Hematopoietic multipotent progenitor cell (in vitro differentiated cells): ENCODE measurements at regions not wholly inside any gene's neighbourhood (a gene's known extent, or its start where the extent isn't known, plus 50 kb on each side); places are given as distances from the start of the nearest gene placed in this dataset.
A peak's percentile ranks its signal among the peaks of the same experiment; 100 is the strongest.

ENCODE experiments used
- DNase-seq, 3 donors: peaks; one replicate each; pipeline ENCODE4 v3.0.0-alpha.2; 2011 to 2015; ENCODE audit warnings: low read depth in 2 of 3, low spot score in 2 of 3

- no peak for DNase-seq
Observed at GRCh38 chr20:63089051-63089907, 82.5 kb upstream of the BHLHE23 start.

- no peak for DNase-seq
Observed at GRCh38 chr20:63087872-63088680, 81.3 kb upstream of the BHLHE23 start.

- DNase-seq: no peak
Observed at GRCh38 chr20:63087236-63087871, 80.6 kb upstream of the BHLHE23 start.

- no peak for DNase-seq
Observed at GRCh38 chr20:63086421-63087235, 79.9 kb upstream of the BHLHE23 start.

GRCh38 chr20:63085151-63085861, 78.5 kb upstream of the BHLHE23 start:
- DNase-seq: no peak

- DNase-seq: no peak
Observed at GRCh38 chr20:63084563-63084927, 77.8 kb upstream of the BHLHE23 start.

- no peak for DNase-seq
Observed at GRCh38 chr20:63083831-63084562, 77.2 kb upstream of the BHLHE23 start.

- no peak for DNase-seq
Observed at GRCh38 chr20:63082939-63083735, 76.4 kb upstream of the BHLHE23 start.

GRCh38 chr20:63082308-63082938, 75.7 kb upstream of the BHLHE23 start:
- DNase-seq: peak in 2 of 3 donors; percentile 48 to 60

- no peak for DNase-seq
Observed at GRCh38 chr20:63081831-63082230, 75.1 kb upstream of the BHLHE23 start.

GRCh38 chr20:63081351-63081750, 74.6 kb upstream of the BHLHE23 start:
- no peak for DNase-seq

GRCh38 chr20:63080811-63081210, 74.0 kb upstream of the BHLHE23 start:
- DNase-seq: no peak

- DNase-seq: no peak
Observed at GRCh38 chr20:63080411-63080810, 73.6 kb upstream of the BHLHE23 start.

GRCh38 chr20:63079971-63080370, 73.2 kb upstream of the BHLHE23 start:
- no peak for DNase-seq

- DNase-seq: no peak
Observed at GRCh38 chr20:63077705-63078104, 70.9 kb upstream of the BHLHE23 start.

GRCh38 chr20:63076421-63076820, 69.7 kb upstream of the BHLHE23 start:
- no peak for DNase-seq

- no peak for DNase-seq
Observed at GRCh38 chr20:63074631-63075030, 67.9 kb upstream of the BHLHE23 start.

- no peak for DNase-seq
Observed at GRCh38 chr20:63074182-63074581, 67.4 kb upstream of the BHLHE23 start.
